Adrenal gland (tissue), 9 donors: ENCODE measurements at regions not wholly inside any gene's neighbourhood (a gene's known extent, or its start where the extent isn't known, plus 50 kb on each side); places are given as distances from the start of the nearest gene placed in this dataset.
A peak's percentile ranks its signal among the peaks of the same experiment; 100 is the strongest.

Source experiments
- DNase-seq, 7 donors: peaks; one replicate each; pipeline ENCODE4 v3.0.0-alpha.2; 2019 to 2020
- H3K27ac ChIP-seq, 5 donors: fragments of 200-600 bp; sonication (generic) in 4 of 5; 1 replicate in 3 of 5; 2 replicates in 2 of 5; pipeline versions ENCODE4 v1.5.1 to v1.8.0; 2016 to 2020; ENCODE audit warnings: mild to moderate bottlenecking in 1 of 5
- H3K27me3 ChIP-seq: fragments of 200-600 bp; 2 replicates; pipeline ENCODE4 v1.8.0; 2021
- H3K36me3 ChIP-seq, 2 donors: fragments of 200-600 bp; replicated peaks in 1 of 2; 1 replicate in 1 of 2; 2 replicates in 1 of 2; pipeline versions ENCODE4 v1.5.1 to v1.8.0; 2018 to 2022
- H3K4me1 ChIP-seq, 2 donors: fragments of 200-600 bp; replicated peaks in 1 of 2; 1 replicate in 1 of 2; 2 replicates in 1 of 2; pipeline versions ENCODE4 v1.5.1 to v1.8.0; 2018 to 2021
- H3K4me3 ChIP-seq, 4 donors: fragments of 200-600 bp; sonication (generic) in 3 of 4; one replicate each; pipeline ENCODE4 v1.5.1; 2016 to 2018
- H3K9me3 ChIP-seq, 3 donors: fragments of 200-600 bp; sonication (generic) in 1 of 3; replicated peaks in 1 of 3; 1 replicate in 2 of 3; 2 replicates in 1 of 3; pipeline versions ENCODE4 v1.5.1 to v1.8.0; 2016 to 2021
- POLR2A ChIP-seq, 2 donors: fragments of 450-650 bp; IDR thresholded peaks; one replicate each; pipeline ENCODE4 v1.6.1; 2017; ENCODE audit warnings: antibody characterized with exemption in 2 of 2, mild to moderate bottlenecking in 2 of 2, moderate library complexity in 1 of 2
- WGBS, 4 donors: extraction: QIAGEN DNeasy Blood & Tissue Kit in 2 of 4; methylation state at CpG; one replicate each; pipeline versions ENCODE4 v1.1.5 to v1.1.7; 2013 to 2017; 5-methylcytosine and 5-hydroxymethylcytosine counted together
- intact Hi-C, 2 donors: fragments of 100-400 bp; cut with DNase I; formaldehyde crosslinking; loops; one replicate each; pipeline versions ENCODE4 v1.14.1 to v1.15.0; 2022 to 2023
- TF ChIP-seq, protein P1 (sequence below), 6 experiments: fragments of 450-650 bp in 4 of 6; fragments of 200-600 bp in 2 of 6; sonication (generic) in 1 of 6; IDR thresholded peaks; 1 replicate in 5 of 6; 2 replicates in 1 of 6; pipeline versions ENCODE4 v1.5.1 to v1.8.0; 2016 to 2021; ENCODE audit warnings: antibody characterized with exemption in 6 of 6, mild to moderate bottlenecking in 2 of 6, moderate library complexity in 1 of 6
- donor health status: healthy with polysubstance abuse.
- donor health status: Bipolar disorder and iron deficiency.
- donor health status: DM: yes; HTN: yes; CAD: no.
- donor health status: DM: no; HTN: no; CAD: no.
- donor health status: DM: no; HTN: no; CAD: no.

DNA sequence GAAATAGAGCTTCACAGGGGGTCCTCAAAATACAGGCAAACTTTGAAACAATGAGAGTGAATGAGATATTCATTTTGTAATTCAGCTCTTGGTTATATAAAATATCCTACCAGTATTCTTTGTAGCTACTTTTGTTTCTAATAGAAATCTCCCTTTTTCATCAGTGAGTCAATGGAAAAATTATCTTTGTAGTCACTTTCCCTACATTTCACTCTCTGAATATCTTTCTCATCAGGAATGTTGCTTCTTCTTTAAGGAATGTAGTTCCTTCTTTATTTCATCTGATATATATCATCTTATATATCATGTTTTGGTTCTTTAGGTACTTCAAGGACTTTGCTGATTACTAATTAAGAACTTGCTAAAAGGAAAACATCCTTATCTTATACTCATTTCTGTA, 280.3 kb upstream of the NUDT12 start:
- no peaks in the 10 kb centered on the region for H3K27me3 ChIP-seq
- H3K4me1 ChIP-seq = peaks cover 0 to 9% of the 10 kb centered on the region in 2 donors
- no peak for DNase-seq
- H3K9me3 ChIP-seq = no peaks in the 10 kb centered on the region
- no peaks in the 10 kb centered on the region for H3K36me3 ChIP-seq
- H3K27ac ChIP-seq = no peak overlapping the region
- H3K4me3 ChIP-seq = no peak overlapping the region
- intact Hi-C loops = no loop called here
- TF ChIP-seq, protein P1, sequence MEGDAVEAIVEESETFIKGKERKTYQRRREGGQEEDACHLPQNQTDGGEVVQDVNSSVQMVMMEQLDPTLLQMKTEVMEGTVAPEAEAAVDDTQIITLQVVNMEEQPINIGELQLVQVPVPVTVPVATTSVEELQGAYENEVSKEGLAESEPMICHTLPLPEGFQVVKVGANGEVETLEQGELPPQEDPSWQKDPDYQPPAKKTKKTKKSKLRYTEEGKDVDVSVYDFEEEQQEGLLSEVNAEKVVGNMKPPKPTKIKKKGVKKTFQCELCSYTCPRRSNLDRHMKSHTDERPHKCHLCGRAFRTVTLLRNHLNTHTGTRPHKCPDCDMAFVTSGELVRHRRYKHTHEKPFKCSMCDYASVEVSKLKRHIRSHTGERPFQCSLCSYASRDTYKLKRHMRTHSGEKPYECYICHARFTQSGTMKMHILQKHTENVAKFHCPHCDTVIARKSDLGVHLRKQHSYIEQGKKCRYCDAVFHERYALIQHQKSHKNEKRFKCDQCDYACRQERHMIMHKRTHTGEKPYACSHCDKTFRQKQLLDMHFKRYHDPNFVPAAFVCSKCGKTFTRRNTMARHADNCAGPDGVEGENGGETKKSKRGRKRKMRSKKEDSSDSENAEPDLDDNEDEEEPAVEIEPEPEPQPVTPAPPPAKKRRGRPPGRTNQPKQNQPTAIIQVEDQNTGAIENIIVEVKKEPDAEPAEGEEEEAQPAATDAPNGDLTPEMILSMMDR (IDR thresholded peaks at IDR 0.05) = no peak
- TF ChIP-seq POLR2A (IDR thresholded peaks at IDR 0.05) = no peak

DNA sequence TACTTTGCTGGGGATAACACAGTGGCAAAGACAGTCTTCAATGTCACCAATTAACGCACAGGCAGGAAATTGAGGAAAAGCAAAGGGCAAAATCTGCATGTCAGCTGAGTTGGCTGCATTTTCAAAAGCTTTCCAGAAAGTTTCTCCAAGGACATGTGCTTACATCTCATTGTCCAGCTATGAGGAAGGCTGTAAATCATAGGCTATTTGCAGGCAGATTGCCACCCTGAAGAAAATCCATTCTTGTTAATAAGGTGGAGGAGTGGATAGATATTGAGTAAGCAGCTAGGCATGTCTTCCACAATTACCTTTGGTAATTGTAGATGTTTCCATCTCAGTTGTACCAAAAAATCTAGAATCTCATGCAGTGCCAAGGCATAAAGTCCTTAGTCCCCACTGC, 278.0 kb upstream of the NUDT12 start:
- Histone ChIP-seq H3K4me1 (peaks cover 0 to 9% of the 10 kb centered on the region in 2 donors), H3K4me3 (no peak overlapping the region), H3K9me3 (no peaks in the 10 kb centered on the region), H3K27me3 (no peaks in the 10 kb centered on the region), H3K27ac (no peak overlapping the region), H3K36me3 (no peaks in the 10 kb centered on the region)
- intact Hi-C loops = no loop called here
- no peak for TF ChIP-seq POLR2A (IDR thresholded peaks at IDR 0.05)
- TF ChIP-seq, protein P1 (IDR thresholded peaks at IDR 0.05) = no peak
- WGBS, 4 donors = 0 to 42% (median 25%) methylated on average over 1 of the region's 1 CpG
- DNase-seq = peak in 5 of 7 donors; percentile 19 to 32 (median 25)

DNA sequence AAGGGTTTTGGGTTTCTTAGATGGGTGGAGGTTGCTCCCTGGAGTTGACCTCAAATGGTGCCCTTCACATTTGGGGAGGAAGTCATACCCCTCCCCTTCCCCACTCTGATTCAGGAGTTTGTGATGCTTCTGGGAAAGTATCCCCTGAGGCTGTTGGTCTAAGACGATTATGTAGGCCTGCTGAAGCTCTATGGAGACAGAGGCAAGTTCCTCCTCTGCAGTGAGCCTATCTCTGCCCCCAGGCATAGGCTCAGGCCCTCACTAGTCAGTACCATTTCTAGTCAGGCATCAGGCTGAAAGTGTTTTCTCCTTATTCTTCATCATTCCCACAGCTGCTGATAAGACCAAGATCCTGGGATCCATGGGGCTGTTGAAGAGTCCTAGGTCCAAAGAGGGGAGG, 271.6 kb upstream of the NUDT12 start:
- Histone ChIP-seq H3K4me1 (no peaks in the 10 kb centered on the region), H3K27ac (no peak overlapping the region), H3K4me3 (no peak overlapping the region), H3K9me3 (no peaks in the 10 kb centered on the region), H3K27me3 (no peaks in the 10 kb centered on the region), H3K36me3 (no peaks in the 10 kb centered on the region)
- DNase-seq = no peak
- 56 to 67% (median 60%) methylated on average over 1 of the region's 1 CpG for WGBS, 4 donors
- intact Hi-C loops = no loop called here
- no peak for TF ChIP-seq POLR2A (IDR thresholded peaks at IDR 0.05)
- TF ChIP-seq, protein P1 (IDR thresholded peaks at IDR 0.05) = no peak

DNA sequence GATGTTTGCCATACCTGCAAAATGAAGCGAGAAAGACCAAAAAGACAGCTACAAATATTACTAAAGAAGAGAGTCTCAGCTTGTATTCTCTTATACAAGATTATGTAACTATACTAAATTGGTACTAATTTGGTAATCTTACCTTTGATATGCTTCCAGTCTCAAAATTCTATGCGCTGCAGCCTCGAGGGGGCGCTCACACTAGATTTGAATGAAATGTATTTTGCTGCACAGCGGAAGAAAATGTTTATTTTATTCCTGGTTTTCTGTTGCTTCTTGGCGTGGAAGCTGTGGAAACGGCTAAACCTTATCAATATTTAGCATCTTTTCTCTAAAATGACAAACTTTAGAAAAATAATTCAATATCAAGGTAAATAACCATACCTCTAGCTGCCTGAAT, 267.0 kb upstream of the NUDT12 start:
- intact Hi-C loops = no loop called here
- Histone ChIP-seq H3K4me1 (no peaks in the 10 kb centered on the region), H3K4me3 (no peak overlapping the region), H3K36me3 (no peaks in the 10 kb centered on the region), H3K27ac (no peak overlapping the region), H3K27me3 (no peaks in the 10 kb centered on the region), H3K9me3 (no peaks in the 10 kb centered on the region)
- TF ChIP-seq POLR2A (IDR thresholded peaks at IDR 0.05) = no peak
- TF ChIP-seq, protein P1 (IDR thresholded peaks at IDR 0.05) = no peak
- 62 to 68% (median 65%) methylated on average over 7 of the region's 7 CpGs for WGBS, 4 donors
- peak in 2 of 7 donors; percentile 6 to 30 for DNase-seq
